ENCODE measurements at regions not wholly inside any gene's neighbourhood (a gene's known extent, or its start where the extent isn't known, plus 50 kb on each side); places are given as distances from the start of the nearest gene placed in this dataset.
A peak's percentile ranks its signal among the peaks of the same experiment; 100 is the strongest.

DNA sequence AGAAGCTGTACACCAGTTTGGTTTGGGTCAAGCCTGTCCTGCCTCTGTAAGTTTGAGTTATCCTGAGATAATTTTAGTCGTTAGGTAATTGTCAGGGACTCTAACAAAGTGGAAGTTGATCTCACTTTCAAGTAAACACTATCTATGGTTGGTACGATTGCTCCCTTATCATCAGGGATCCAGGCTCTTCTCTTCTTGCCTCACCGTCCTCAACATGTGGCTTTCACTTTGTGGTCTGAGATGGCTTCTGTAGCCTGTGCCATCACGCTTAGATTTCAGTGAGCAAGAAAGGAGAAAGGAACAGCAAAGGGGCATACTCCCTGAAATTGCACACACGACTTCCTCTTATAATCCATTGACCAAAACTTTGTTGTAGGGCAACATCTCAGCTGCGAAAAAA lies 115.6 kb downstream of the CTAGE1 start:
- no peak for DNase-seq
- ChIA-PET POLR2A (ENCODE audit: partially characterized antibody) (no interaction called here), CTCF (ENCODE audit: partially characterized antibody) (no interaction called here)
- Mint-ChIP-seq H3K27ac (no peak overlapping the region), H3K4me3 (no peak overlapping the region), H3K27me3 (peaks cover 0 to 3% of the 10 kb centered on the region in 2 donors), H3K4me1 (peaks cover 0 to 2% (median 0%) of the 10 kb centered on the region in 4 donors), H3K9me3 (peaks cover 0 to 10% (median under 1%) of the 10 kb centered on the region in 8 donors), H3K36me3 (no peaks in the 10 kb centered on the region)
- intact Hi-C loops (cut with micrococcal nuclease): no loop called here
- Histone ChIP-seq H3K9me3 (ENCODE audit: control insufficient read depth in 1 of 2, low read length in 2 of 2) (no peaks in the 10 kb centered on the region), H3K4me1 (ENCODE audit: insufficient read depth, low read length) (no peaks in the 10 kb centered on the region), H3K36me3 (ENCODE audit: insufficient read depth, low read length) (no peaks in the 10 kb centered on the region), H3K27ac (ENCODE audit: low read depth, low read length) (no peak overlapping the region), H3K4me3 (ENCODE audit: low read length in 2 of 2) (no peak overlapping the region), H3K27me3 (ENCODE audit: insufficient read depth, low read length) (no peaks in the 10 kb centered on the region)

DNA sequence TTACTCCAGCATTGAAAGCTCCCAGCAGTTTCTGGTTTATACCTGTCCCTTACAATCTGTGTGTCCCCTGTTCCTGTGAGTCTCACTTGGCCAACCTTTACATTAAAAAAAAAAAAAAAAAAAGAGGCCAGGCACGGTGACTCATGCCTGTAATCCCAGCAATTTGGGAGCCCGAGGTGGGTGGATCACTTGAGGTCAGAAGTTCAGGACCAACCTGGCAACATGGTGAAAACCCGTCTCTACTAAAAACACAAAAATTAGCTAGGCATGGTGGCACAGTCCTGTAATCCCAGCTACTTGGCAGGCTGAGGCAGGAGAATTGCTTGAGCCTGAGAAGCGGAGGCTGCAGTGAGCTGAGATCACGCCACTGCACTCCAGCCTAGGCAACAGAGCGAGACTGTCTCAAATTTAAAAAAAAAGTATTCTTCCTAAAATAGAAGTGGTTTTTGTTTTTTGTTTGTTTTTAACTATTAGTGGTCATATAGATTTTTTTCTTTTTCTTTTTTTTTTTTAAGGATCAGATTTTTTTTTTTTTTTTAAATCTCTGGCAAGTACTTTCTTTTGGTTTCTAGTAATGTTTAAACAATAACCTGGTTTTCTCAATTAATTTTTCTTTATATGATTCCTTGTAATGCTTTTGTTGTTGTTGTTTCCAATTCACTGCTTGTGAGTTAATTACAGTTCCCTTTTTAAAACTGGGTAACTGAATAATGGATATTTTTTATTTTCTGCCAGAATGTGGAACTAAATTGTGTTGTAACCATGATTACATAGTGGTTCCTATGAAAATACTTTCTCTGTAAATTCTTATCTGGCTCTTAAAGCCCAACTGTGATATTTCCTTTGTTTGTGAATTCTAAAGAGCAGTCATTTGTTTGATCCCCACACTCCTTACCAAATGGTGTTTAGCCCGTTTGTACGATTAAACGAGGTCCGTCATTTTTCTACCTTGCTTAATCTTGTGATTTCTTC lies 116.8 kb downstream of the CTAGE1 start:
- no peak for DNase-seq
- intact Hi-C loops (cut with micrococcal nuclease): no loop called here

DNA sequence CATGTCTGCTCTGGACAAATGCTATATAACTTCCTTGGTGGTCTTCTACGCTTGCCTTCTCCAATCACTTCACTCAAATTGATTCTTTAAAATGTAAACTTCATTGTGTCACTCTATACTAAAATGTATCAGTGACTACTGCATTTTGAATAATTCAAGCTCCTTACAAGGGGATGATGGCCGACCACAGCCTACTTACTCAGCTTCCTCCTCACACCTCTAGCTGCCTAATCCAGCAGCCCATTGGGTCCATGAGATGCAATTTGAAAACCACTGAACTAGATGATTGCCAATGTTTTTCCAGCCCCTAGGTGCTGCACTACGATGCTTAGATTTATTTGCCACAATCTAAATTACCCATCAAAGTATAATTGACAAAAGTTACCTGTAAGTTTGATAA lies 120.7 kb downstream of the CTAGE1 start:
- no peaks in the 10 kb centered on the region for H3K36me3 ChIP-seq (ENCODE audit: insufficient read depth, low read length)
- Mint-ChIP-seq H3K4me1 (peaks cover 0 to 2% (median 0%) of the 10 kb centered on the region in 4 donors), H3K4me3 (no peak overlapping the region), H3K27me3 (no peaks in the 10 kb centered on the region), H3K36me3 (no peaks in the 10 kb centered on the region), H3K27ac (no peak overlapping the region), H3K9me3 (peaks cover 0 to 2% (median 0%) of the 10 kb centered on the region in 8 donors)
- intact Hi-C loops (cut with micrococcal nuclease): no loop called here
- no peak overlapping the region for H3K27ac ChIP-seq (ENCODE audit: low read depth, low read length)
- no peak for DNase-seq
- no peaks in the 10 kb centered on the region for H3K9me3 ChIP-seq (ENCODE audit: control insufficient read depth in 1 of 2, low read length in 2 of 2)
- H3K4me1 ChIP-seq (ENCODE audit: insufficient read depth, low read length): no peaks in the 10 kb centered on the region
- no peak overlapping the region for H3K4me3 ChIP-seq (ENCODE audit: low read length in 2 of 2)
- CTCF ChIA-PET (ENCODE audit: partially characterized antibody): no interaction called here
- H3K27me3 ChIP-seq (ENCODE audit: insufficient read depth, low read length): no peaks in the 10 kb centered on the region
- POLR2A ChIA-PET (ENCODE audit: partially characterized antibody): no interaction called here

More for the DNA sequence above, 116.8 kb downstream of the CTAGE1 start:
- no peak overlapping the region for H3K27ac Mint-ChIP-seq
- CTCF ChIA-PET (ENCODE audit: partially characterized antibody): no interaction called here
- no peak overlapping the region for H3K4me3 ChIP-seq (ENCODE audit: low read length in 2 of 2)
- no peaks in the 10 kb centered on the region for H3K36me3 ChIP-seq (ENCODE audit: insufficient read depth, low read length)
- H3K4me1 Mint-ChIP-seq: peaks cover 0 to 2% (median 0%) of the 10 kb centered on the region in 4 donors
- POLR2A ChIA-PET (ENCODE audit: partially characterized antibody): no interaction called here
- no peaks in the 10 kb centered on the region for H3K36me3 Mint-ChIP-seq
- H3K9me3 ChIP-seq (ENCODE audit: control insufficient read depth in 1 of 2, low read length in 2 of 2): no peaks in the 10 kb centered on the region
- peaks cover 0 to 3% of the 10 kb centered on the region in 2 donors for H3K27me3 Mint-ChIP-seq
- peaks cover 0 to 10% (median under 1%) of the 10 kb centered on the region in 8 donors for H3K9me3 Mint-ChIP-seq
- no peak overlapping the region for H3K27ac ChIP-seq (ENCODE audit: low read depth, low read length)
- H3K4me1 ChIP-seq (ENCODE audit: insufficient read depth, low read length): no peaks in the 10 kb centered on the region
- H3K4me3 Mint-ChIP-seq: no peak overlapping the region
- no peaks in the 10 kb centered on the region for H3K27me3 ChIP-seq (ENCODE audit: insufficient read depth, low read length)

DNA sequence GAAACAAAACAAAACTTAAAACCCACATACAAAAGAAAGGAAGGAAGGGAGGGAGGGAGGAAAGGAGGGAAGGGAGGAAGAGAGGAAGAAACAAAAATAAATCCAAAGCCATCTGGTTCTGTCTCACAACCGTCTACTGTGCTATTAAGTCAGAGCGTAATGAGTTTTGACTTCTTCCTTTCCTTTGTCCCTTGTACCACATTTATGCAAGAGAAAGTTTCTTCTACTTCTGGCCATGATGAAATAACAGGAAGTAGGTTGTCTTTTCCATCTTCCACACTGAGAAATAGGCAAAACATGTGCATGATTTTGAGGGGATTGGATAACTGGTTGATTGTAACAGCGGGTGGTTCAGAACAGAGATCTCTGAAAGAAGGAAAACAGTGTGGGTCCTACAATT lies 121.4 kb downstream of the CTAGE1 start:
- ChIA-PET CTCF (ENCODE audit: partially characterized antibody) (no interaction called here), POLR2A (ENCODE audit: partially characterized antibody) (no interaction called here)
- Mint-ChIP-seq H3K4me3 (no peak overlapping the region), H3K27me3 (no peaks in the 10 kb centered on the region), H3K9me3 (peaks cover 0 to 9% (median 0%) of the 10 kb centered on the region in 8 donors), H3K4me1 (no peaks in the 10 kb centered on the region), H3K36me3 (no peaks in the 10 kb centered on the region), H3K27ac (no peak overlapping the region)
- no peak for DNase-seq
- no peaks in the 10 kb centered on the region for H3K27me3 ChIP-seq (ENCODE audit: insufficient read depth, low read length)
- no peaks in the 10 kb centered on the region for H3K9me3 ChIP-seq (ENCODE audit: control insufficient read depth in 1 of 2, low read length in 2 of 2)
- no peaks in the 10 kb centered on the region for H3K4me1 ChIP-seq (ENCODE audit: insufficient read depth, low read length)
- intact Hi-C loops (cut with micrococcal nuclease): no loop called here
- H3K36me3 ChIP-seq (ENCODE audit: insufficient read depth, low read length): no peaks in the 10 kb centered on the region
- no peak overlapping the region for H3K27ac ChIP-seq (ENCODE audit: low read depth, low read length)
- H3K4me3 ChIP-seq (ENCODE audit: low read length in 2 of 2): no peak overlapping the region

DNA sequence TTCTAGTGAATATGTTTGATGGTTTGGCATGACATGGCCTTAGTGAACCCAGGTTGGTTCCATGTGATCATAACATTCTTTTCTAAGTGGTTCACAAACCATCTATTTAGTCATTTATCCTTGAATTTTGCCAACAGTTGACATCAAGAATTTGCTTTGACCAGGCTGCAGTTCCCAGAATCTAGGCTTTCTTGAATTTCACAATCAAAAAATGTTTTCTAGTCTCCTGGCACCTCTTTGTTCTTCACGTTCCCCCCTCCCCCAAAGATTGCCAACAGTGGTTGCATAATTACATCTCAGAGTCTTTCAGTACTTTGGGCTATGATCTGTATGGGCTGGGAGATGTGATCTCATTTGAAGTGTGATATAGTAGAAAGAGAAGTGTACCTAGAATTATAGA lies 124.0 kb downstream of the GATA6 start:
- intact Hi-C loops (cut with micrococcal nuclease): no loop called here
- Histone ChIP-seq H3K4me1 (ENCODE audit: insufficient read depth, low read length) (no peaks in the 10 kb centered on the region), H3K9me3 (ENCODE audit: control insufficient read depth in 1 of 2, low read length in 2 of 2) (no peaks in the 10 kb centered on the region), H3K4me3 (ENCODE audit: low read length in 2 of 2) (no peak overlapping the region), H3K27ac (ENCODE audit: low read depth, low read length) (no peak overlapping the region), H3K27me3 (ENCODE audit: insufficient read depth, low read length) (no peaks in the 10 kb centered on the region), H3K36me3 (ENCODE audit: insufficient read depth, low read length) (no peaks in the 10 kb centered on the region)
- no peak overlapping the region for H3K4me3 Mint-ChIP-seq
- H3K9me3 Mint-ChIP-seq: peaks cover 0 to 13% (median 3%) of the 10 kb centered on the region in 8 donors
- H3K36me3 Mint-ChIP-seq: no peaks in the 10 kb centered on the region
- ChIA-PET POLR2A (ENCODE audit: partially characterized antibody) (no interaction called here), CTCF (ENCODE audit: partially characterized antibody) (no interaction called here)
- H3K4me1 Mint-ChIP-seq: no peaks in the 10 kb centered on the region
- no peak for DNase-seq
- peaks cover 0 to 2% of the 10 kb centered on the region in 2 donors for H3K27me3 Mint-ChIP-seq
- no peak overlapping the region for H3K27ac Mint-ChIP-seq

DNA sequence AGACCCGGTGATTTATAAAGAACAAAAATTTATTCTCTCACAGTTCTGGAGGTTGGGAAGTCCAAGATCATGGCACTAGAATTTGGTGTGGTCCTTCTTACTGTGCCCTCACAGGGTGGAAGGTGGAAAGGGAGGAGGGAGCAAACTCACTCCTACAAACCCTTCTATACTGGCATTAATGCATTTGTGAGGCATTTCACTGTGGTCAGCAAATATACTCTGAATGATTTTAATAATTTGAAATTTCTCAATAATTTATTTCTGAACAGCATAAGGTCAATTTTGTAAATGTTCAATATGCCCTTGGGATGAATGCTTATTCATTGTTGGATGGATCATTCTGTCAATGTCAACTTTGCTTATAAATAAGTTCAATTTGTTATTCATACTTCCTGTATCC lies 120.6 kb downstream of the GATA6 start:
- no peaks in the 10 kb centered on the region for H3K36me3 ChIP-seq (ENCODE audit: insufficient read depth, low read length)
- H3K27me3 Mint-ChIP-seq: peaks cover 0 to 2% of the 10 kb centered on the region in 2 donors

DNA sequence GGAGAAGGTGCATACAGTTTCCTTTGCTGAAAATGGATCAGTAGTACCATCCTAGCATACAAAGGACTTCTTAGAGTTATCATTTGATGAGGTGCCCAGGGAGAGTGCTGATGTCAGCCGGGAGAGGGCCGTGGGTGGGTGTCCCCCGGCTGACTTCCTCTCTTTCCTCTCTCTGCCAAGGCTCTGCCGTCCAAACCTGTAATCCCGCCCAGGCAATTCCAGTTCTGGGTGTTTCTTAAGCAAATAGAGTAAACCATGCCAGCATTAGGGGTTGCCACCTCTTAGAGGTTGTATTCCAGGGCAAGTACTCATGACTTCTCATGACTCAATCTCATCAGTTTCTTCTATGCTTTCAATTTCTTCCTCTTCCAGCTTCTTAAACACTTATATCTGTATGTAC lies 117.2 kb downstream of the GATA6 start:
- Mint-ChIP-seq H3K36me3 (no peaks in the 10 kb centered on the region), H3K9me3 (peaks cover 0 to 12% (median 5%) of the 10 kb centered on the region in 8 donors), H3K4me3 (no peak overlapping the region), H3K27ac (peak overlapping the region in 1 of 7 donors; percentile 16), H3K27me3 (peaks cover 0 to 2% of the 10 kb centered on the region in 2 donors), H3K4me1 (peaks cover 0 to 8% (median 3%) of the 10 kb centered on the region in 4 donors)
- Histone ChIP-seq H3K9me3 (ENCODE audit: control insufficient read depth in 1 of 2, low read length in 2 of 2) (no peaks in the 10 kb centered on the region), H3K36me3 (ENCODE audit: insufficient read depth, low read length) (no peaks in the 10 kb centered on the region), H3K4me3 (ENCODE audit: low read length in 2 of 2) (no peak overlapping the region), H3K27ac (ENCODE audit: low read depth, low read length) (no peak overlapping the region), H3K4me1 (ENCODE audit: insufficient read depth, low read length) (peaks cover 7% of the 10 kb centered on the region), H3K27me3 (ENCODE audit: insufficient read depth, low read length) (no peaks in the 10 kb centered on the region)
- ChIA-PET POLR2A (ENCODE audit: partially characterized antibody) (no interaction called here), CTCF (ENCODE audit: partially characterized antibody) (no interaction called here)
- intact Hi-C loops (cut with micrococcal nuclease): no loop called here
- no peak for DNase-seq

More for the DNA sequence above, 120.6 kb downstream of the GATA6 start:
- ChIA-PET POLR2A (ENCODE audit: partially characterized antibody) (no interaction called here), CTCF (ENCODE audit: partially characterized antibody) (no interaction called here)
- Mint-ChIP-seq H3K4me3 (no peak overlapping the region), H3K4me1 (no peaks in the 10 kb centered on the region), H3K27ac (no peak overlapping the region), H3K36me3 (no peaks in the 10 kb centered on the region), H3K9me3 (peaks cover 0 to 17% (median 5%) of the 10 kb centered on the region in 8 donors)
- H3K27ac ChIP-seq (ENCODE audit: low read depth, low read length): no peak overlapping the region
- H3K9me3 ChIP-seq (ENCODE audit: control insufficient read depth in 1 of 2, low read length in 2 of 2): no peaks in the 10 kb centered on the region
- no peak for DNase-seq
- no peaks in the 10 kb centered on the region for H3K27me3 ChIP-seq (ENCODE audit: insufficient read depth, low read length)
- no peak overlapping the region for H3K4me3 ChIP-seq (ENCODE audit: low read length in 2 of 2)
- intact Hi-C loops (cut with micrococcal nuclease): no loop called here
- no peaks in the 10 kb centered on the region for H3K4me1 ChIP-seq (ENCODE audit: insufficient read depth, low read length)

Data from CD4-positive, alpha-beta memory T cell (primary cell).